ENCODE measurements at regions not wholly inside any gene's neighbourhood (a gene's known extent, or its start where the extent isn't known, plus 50 kb on each side); places are given as distances from the start of the nearest gene placed in this dataset.

- no peak for TF ChIP-seq CTCF (optimal IDR thresholded peaks at IDR 0.05 in 1 of 3, IDR thresholded peaks at IDR 0.05 in 1 of 3, conservative IDR thresholded peaks at IDR 0.05 in 1 of 3; ENCODE audit: extremely low read depth in 1 of 3, insufficient read depth in 2 of 3, low read length in 3 of 3)
- no peak for TF ChIP-seq EZH2 (IDR thresholded peaks at IDR 0.05; ENCODE audit: low read length)
These were observed 59.7 kb upstream of the PHACTR1 start for GRCh38 chr6:12656906-12657305.
